Gastrocnemius medialis (tissue), 4 donors: ENCODE measurements at regions not wholly inside any gene's neighbourhood (a gene's known extent, or its start where the extent isn't known, plus 50 kb on each side); places are given as distances from the start of the nearest gene placed in this dataset.

ENCODE experiments used
- POLR2A ChIP-seq, 2 donors: fragments of 450-650 bp; IDR thresholded peaks; one replicate each; pipeline ENCODE4 v1.6.1; 2017; ENCODE audit warnings: antibody characterized with exemption in 2 of 2, mild to moderate bottlenecking in 2 of 2, moderate library complexity in 2 of 2
- TF ChIP-seq, protein P1 (sequence below), 5 experiments: fragments of 450-650 bp in 3 of 5; fragments of 200-600 bp in 2 of 5; sonication (generic) in 2 of 5; IDR thresholded peaks in 4 of 5; conservative IDR thresholded peaks in 1 of 5; 1 replicate in 4 of 5; 2 replicates in 1 of 5; pipeline ENCODE4 v1.5.1; 2016 to 2019; ENCODE audit warnings: antibody characterized with exemption in 5 of 5, mild to moderate bottlenecking in 3 of 5, moderate library complexity in 3 of 5

- TF ChIP-seq, protein P1, sequence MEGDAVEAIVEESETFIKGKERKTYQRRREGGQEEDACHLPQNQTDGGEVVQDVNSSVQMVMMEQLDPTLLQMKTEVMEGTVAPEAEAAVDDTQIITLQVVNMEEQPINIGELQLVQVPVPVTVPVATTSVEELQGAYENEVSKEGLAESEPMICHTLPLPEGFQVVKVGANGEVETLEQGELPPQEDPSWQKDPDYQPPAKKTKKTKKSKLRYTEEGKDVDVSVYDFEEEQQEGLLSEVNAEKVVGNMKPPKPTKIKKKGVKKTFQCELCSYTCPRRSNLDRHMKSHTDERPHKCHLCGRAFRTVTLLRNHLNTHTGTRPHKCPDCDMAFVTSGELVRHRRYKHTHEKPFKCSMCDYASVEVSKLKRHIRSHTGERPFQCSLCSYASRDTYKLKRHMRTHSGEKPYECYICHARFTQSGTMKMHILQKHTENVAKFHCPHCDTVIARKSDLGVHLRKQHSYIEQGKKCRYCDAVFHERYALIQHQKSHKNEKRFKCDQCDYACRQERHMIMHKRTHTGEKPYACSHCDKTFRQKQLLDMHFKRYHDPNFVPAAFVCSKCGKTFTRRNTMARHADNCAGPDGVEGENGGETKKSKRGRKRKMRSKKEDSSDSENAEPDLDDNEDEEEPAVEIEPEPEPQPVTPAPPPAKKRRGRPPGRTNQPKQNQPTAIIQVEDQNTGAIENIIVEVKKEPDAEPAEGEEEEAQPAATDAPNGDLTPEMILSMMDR (IDR thresholded peaks at IDR 0.05 in 4 of 5, conservative IDR thresholded peaks at IDR 0.05 in 1 of 5) = no peak
- TF ChIP-seq POLR2A (IDR thresholded peaks at IDR 0.05) = no peak
These were observed 80.2 kb downstream of the RIPK4 start for GRCh38 chr21:41686664-41687063.
